GM18502 (cell line): ENCODE measurements at regions not wholly inside any gene's neighbourhood (a gene's known extent, or its start where the extent isn't known, plus 50 kb on each side); places are given as distances from the start of the nearest gene placed in this dataset.
"Not testable (repeated sequence)": the region's sequence is repeated elsewhere in the genome, so short reads cannot be mapped to it uniquely, and the experiment has no call there.

Source experiments
- ATAC-seq: cut with Tn5 transposase; IDR thresholded peaks from one replicate; pipeline ENCODE4 v1.9.1; 2021; ENCODE audit warnings: mild to moderate bottlenecking; ENCODE audit not compliant: unreplicated experiment, poor library complexity

- no peak for ATAC-seq
These were observed 76.9 kb upstream of the ZFHX3 start for GRCh38 chr16:73124665-73125375.

GRCh38 chr16:73124097-73124652, 76.2 kb upstream of the ZFHX3 start:
- no peak for ATAC-seq

- no peak for ATAC-seq
These were observed 74.9 kb upstream of the ZFHX3 start for GRCh38 chr16:73122604-73123391.

GRCh38 chr16:73116576-73116975, 68.6 kb upstream of the ZFHX3 start:
- no peak for ATAC-seq

GRCh38 chr16:73113336-73113735, 65.4 kb upstream of the ZFHX3 start:
- ATAC-seq = no peak

- no peak for ATAC-seq
These were observed 60.5 kb upstream of the ZFHX3 start for GRCh38 chr16:73108195-73108963.

- ATAC-seq = no peak
These were observed 59.4 kb upstream of the ZFHX3 start for GRCh38 chr16:73107371-73107770.

GRCh38 chr16:73106329-73107034, 58.6 kb upstream of the ZFHX3 start:
- no peak for ATAC-seq

- ATAC-seq = no peak
These were observed 53.6 kb upstream of the ZFHX3 start for GRCh38 chr16:73101568-73101967.

GRCh38 chr16:73099601-73100000, 51.7 kb upstream of the ZFHX3 start:
- not testable (repeated sequence) for ATAC-seq
